NCI-H1436 (cell line): ENCODE measurements at regions not wholly inside any gene's neighbourhood (a gene's known extent, or its start where the extent isn't known, plus 50 kb on each side); places are given as distances from the start of the nearest gene placed in this dataset.

Experiments used
- DNase-seq: peaks from one replicate; lab custom pipeline; 2025; lab: John Stamatoyannopoulos, UW

DNA sequence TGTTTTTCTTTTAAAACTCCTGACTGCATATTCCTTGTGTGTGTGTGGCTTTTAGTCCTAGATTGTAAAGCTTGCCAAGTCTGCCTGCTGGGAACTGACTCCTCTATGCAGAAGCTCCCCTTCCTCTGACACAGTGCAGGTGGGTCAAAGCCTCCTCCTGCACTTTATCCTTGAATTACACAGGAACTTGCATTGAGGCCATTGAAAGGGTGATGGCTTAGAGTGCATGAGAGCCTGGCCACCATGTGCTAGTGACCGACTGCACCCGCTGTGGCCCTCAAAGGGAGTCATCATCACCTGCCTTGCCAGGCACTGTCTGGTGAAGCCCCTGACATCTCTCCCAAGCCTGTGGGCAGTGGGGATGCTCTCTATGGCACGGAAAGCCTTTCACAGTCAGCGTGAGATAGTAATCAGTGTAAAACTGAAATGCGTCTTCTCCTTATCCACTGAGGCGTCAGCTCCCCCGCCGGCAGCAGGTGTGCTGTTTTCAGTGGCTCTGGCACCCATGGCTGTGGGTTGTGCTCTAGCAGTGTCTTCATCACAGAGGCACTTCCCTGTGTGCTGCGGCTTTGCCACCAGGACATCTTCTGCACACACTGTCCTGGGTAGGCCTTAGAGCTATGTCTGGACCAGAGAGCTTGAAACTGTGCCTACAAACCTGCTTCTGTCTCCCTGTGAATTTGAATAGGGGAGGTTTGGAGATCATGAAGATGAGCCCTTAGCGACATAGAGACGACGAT is 87.9 kb downstream of the THBS2 start:
- no peak for DNase-seq

DNA sequence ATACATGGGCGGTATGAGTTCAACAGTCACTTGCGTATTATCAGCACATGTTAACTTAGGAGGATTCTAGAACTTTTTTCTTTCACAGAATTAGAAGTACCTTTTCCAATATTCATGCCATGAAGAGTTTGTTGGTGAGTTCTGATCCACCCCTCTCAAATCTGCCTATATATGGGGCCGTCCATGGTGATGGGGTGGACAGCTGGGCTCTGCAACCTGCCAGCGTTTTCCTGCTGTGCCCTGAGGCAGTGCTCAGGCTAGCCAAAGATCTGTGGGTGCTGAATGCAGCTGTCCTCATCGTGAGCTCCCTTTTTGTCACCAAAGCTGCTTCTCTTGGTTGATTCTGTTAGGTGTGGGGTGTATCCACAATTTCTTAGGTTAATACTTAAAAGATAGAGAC is 88.7 kb downstream of the THBS2 start:
- DNase-seq, result no peak

DNA sequence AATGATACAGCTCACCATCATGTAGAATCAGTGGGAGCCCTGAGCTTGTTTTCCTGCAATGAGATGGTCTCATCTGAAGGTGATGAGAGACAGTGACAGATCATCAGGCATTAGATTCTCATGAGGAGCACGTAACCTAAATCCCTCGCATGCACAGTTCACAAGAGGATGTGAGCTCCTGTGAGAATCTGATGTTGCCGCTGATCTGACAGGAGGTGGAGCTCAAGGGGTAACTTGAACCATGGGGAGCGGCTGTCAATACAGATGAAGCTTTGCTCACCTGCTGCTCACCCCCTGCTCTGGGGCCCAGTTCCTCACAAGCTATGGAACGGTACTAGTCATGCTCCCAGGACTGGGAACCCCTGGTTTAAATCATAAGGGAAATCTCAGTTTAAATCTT is 89.2 kb downstream of the THBS2 start:
- no peak for DNase-seq

DNA sequence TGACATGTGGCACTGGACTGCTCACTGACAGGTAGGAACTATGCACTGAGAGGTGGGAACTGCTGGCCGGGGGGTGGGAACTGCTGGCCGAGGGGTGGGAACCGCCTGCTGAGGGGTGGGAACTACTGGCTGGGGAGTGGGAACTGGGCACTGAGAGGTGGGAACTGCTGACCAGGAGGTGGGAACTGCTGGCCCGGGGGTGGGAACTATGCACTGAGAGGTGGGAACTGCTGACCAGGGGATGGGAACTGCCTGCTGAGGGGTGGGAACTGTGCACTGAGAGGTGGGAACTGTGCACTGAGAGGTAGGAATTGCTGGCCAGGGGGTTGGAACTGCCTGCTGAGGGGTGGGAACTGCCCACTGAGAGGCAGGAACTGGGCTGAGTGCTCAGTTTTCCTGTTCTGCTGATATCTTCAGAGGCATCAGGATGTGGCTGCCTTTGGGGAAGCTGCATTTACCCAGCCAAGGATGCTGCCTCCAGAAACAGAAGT is 90.2 kb downstream of the THBS2 start:
- no peak for DNase-seq

DNA sequence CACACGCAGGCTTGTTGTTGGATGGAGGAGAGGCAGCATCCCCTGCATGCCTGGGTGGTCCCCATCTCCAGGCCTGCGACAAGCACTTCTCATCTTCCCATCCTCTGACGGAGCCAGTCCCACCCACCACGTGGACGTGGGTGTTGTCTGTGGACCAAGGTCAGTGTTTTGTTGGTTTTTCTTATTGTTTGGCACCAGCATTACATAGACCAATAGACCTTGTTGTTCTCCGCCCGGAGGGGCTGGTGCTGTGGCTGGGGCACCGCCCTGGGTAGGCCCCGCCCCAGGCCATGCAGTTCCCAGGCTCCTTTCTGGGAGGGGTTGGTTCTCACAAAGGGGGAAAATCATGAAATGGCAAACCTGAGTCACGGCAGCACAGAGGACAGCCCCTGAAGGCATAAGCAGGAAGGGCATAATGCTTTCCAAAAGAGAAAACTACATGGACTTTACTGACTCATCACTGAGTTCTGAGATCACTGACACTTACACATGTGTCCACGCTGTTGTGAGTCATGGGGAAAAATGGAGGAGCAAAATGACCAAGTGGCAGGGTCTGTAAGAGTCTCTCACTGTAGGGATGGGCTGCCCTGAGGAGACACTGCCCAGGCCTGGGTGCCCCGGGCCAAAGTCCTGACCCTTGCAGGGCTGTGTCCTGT is 90.8 kb downstream of the THBS2 start:
- no peak for DNase-seq

DNA sequence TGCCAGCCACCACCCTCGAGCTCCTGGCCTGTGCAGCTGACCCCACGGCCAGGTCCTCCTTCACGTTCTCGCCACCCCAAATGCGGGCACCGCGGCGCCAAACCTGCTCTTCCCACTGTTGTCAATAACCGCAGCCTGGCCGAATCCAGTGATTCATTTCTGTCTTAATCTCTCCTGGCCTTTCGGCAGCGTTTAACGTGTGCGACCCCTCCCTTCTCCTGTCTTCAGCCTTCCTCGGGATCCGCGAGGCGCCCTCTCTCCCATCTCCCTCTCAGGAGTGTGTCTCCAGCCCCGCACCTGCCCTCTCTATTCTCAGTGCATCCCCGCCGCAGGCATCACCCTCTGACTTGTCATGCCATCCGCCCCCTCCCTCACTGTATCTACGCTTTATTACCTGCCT is 91.4 kb downstream of the THBS2 start:
- no peak for DNase-seq

DNA sequence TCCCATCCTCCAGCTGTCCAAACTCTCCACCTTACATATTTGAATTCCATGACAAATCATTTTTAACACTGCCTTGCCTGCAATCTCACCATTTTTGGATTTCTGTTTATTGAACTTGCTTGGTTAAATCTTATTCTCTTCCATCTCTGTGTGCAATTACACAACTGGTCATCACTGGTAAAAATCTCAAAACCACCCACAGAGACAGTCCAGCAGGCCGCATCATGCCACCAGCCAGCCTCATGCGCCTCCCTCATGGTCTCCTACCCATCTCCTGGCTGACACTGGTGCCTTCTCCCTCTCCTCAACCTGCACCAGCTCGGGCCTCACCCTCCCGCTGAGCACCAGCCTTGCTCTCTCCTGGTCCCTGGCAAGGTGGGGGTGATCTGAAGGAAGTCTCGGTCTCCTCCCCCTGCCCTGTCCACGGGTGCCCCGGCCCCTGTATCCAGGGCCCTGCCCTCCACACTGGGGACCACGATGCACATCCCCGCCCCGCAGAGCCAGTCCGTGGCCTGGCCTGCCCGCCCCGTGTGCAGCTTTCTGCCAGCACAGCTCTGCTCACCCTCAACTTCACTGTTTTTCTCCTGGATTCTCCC is 92.0 kb downstream of the THBS2 start:
- DNase-seq, result no peak

DNA sequence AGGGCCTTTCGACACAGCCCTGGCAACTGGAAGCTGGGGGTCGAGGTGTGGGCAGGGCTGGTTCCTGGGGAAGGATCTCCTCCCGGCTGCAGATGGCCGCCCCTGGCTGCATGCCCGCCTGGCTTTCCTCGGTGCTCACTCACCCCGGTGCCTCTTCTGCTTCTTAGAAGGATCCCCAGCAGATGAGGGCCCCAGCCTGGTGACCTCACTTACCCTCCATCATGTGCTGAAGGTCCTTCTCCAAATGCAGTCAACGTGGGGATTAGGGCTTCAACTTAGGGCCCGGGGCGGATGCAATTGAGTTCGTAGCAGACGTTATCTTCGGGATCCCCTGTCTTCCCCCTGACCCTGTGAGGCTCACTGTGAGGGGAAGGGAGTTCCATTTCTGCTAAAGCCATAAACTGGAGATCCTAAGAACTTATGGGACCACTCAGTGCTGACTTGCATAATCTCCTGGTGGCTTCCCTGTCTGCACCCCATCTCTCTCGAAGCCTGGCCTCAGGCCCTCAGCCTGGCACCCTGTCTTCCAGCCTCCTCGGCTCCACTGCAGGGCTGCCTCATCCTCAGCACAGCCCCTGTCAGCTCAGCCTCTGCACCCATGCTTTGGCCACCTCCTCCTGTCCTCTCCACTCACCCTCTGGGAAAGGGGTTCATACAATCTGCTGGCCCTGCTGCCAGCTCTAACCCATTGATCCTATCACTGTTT is 92.6 kb downstream of the THBS2 start:
- no peak for DNase-seq

DNA sequence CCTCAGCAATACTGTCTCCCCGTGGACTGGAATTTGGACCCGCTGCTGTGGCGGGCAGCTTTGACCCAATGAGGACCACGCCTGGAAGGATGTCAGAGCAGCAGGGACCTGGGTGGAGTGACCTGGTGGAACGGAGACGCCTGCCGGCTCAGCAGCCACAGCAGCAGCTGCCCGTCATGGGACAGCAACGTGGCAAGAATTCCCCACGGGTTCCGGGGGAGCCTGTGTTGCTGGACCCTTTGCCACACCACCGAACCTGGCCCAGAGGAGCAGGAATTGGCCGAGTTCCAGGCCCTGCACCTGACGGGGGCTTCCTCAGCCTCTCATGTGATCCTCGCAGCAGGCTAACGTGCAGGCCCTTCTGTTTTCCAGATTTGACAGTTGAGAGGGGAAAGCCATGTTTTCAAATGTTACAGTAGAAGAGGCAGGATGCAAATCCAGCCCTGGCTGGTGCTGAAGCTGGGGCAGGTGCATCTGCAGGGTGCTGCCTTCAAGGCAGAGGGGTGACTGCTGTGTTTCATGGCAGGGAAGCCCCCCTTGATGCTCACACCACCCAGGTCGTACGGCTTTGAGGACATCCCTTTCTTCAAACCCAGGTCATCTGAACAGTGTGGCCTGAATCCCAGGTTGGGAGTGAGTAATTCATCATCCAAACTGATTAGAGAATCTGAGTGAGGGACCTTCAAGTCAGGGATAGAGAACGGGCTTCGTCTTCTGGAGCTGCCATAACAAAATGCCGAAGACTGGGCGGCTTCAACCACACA is 93.4 kb downstream of the THBS2 start:
- no peak for DNase-seq

DNA sequence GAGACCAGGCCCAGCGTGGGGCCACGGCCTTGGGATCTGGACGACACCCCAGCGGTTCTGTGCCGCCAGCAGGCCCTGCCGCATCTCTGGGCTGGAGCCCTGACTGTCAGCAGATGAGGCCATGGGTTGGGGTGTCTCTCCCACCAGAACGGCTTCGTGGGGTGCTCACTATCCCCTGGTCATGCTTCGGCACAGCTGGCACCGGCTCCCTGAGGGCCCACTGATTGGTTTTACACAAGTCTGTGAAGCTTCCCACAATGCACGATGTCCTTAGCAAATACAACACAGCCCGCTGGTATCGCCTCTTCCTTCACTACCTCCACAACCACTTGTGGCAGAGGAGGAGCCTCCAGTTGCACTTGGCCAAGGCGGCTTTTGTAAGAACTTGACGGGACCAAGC is 94.3 kb downstream of the THBS2 start:
- DNase-seq, result no peak

DNA sequence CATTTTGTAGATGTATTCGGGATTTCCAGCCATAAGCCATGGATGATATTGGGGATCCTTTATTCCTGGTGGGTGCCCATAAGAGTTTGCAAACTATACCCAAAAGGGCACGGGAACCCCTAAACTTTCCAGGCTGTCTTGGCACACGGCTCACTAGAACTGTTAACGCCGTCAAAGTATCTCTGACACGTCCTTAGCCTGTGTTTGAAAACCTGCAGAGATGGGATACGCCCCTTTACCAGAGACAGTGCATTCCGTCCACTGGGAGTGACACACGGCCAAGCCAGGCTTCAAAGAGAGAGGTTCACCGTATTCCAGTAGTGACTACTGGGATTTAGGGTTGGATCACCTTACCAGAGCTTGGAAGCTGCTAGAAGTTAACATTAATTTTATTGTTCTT is 95.0 kb downstream of the THBS2 start:
- no peak for DNase-seq

DNA sequence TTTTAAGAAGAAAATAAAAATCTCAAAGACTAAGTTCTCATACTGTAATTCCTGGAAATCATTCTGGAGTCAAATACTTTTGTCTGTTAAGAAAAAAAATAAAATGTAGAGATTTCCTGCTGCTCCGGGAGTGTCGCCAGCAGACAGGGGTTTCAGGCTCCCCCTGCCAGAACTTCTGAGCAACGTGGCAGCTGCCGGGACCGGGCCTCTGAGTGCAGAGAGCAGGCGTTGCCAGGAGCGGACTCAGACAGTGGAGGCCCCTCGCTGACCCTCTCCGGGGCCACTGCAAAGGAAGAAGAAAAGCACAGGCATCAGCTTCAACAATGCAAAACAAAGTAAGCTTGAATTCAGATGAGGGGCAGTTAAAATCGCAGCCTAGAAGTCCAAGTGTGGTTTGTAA is 95.5 kb downstream of the THBS2 start:
- no peak for DNase-seq

DNA sequence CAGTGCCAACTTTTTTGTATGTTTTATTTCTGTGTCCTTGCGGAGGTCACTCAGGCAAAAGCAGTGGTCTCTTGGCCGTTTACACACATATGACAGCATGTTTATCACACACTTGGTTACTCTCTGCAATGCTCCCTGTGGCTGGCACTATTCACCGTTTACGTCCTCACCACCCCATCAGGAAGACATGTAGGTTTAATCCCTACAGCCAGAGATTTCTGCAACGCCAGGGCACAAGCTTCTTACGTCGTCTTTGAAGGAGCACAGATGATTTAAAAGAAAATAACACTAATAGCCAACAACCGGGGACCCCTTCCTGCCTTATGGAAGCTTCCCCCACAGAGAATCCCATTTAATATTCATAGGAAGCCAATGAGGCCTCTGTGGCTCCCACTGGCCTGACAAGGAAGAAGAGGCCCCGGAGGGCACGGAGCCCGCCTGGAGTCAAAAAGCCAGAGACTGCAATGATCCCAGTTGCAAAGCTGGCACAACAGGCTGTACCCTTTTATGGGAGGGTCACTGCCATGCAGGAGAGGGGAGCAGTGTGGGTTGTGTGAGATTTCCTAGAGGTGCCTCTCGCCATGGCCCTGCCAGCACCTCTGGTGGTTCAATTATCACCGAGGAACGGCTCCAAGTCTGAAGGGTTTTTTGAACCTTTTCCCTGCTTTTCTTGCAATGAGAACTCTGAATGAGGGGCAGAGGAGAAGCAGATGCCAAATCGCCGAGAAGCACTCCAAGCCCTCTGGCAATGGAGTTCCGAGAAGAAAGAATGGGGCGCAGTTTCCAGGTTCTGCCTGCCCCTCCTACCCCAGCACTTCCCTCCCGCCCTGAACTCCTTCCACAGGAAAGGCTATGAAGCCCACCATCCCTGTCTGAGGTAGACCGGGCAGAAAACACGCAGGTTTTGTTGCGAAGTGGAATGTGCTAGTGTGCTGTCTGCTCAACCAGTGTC is 96.2 kb downstream of the THBS2 start:
- no peak for DNase-seq

DNA sequence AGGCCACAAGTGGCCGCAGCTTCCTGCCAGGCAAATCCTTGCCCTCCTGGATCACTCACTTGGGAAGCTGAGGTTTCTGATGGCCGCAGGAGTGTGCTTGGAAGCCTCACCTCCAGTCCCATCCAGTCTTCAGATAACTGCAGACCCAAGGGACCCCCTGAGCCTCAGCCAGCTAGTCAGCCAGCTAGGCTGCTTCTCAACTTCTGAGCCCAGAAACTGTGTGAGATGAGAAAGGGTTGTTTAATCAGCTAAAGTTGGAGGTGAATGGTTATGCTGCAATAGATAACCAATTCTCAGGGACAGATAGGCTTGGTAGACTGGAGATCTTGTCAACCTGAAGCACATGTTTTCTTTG is 96.9 kb downstream of the THBS2 start:
- DNase-seq, result no peak

DNA sequence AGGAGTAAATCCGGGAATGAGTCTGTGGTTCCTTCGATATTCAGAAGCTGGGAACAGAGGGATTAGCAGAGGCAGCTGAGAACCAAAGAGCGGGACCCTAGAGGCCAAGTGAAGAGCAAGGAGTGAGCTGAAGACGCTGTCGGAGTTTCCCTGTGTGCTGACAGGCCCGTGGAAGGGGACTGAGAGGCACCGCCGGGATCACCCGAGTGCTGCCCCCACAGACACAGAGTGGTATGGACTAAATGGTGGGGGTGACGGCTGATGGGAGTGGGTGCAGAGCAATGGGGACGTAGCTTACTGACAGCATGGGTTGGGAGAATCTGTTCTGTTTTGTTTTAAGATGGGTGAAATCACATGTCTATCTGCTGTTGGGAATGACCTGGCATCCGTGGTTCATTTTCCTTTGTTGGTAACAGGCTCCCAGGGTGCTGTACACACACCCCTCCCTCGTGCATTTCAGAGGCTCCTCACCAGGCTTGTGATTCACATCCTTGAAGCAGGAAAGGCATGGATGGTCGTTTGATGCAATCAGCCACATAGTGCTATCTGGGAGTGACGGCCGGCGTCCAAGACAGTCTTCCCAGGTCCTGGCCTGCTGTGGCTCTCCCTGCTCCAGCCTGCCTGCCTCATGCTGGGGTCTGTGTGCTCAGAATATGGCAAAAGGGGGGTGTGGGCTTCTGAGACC is 97.4 kb downstream of the THBS2 start:
- no peak for DNase-seq

DNA sequence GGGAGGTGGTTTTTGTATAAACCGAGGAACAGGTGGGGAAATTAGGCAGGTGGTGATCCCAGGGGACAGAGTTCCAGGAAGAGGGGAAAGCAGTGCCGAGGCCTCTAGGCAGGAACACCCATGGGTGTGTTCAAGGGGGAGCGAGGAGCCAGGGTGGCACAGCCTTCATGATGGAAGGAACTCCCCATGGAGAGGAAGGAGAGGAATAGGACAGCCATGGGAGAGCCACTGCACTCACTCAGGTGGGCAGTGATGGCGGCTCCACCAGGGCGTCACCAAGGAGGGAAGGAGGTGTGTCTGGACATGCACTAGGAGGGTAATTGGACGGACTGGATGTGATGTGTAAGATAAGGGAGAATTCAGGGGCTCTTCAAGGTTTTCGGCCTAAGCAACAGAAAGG is 98.2 kb downstream of the THBS2 start:
- DNase-seq, result no peak

DNA sequence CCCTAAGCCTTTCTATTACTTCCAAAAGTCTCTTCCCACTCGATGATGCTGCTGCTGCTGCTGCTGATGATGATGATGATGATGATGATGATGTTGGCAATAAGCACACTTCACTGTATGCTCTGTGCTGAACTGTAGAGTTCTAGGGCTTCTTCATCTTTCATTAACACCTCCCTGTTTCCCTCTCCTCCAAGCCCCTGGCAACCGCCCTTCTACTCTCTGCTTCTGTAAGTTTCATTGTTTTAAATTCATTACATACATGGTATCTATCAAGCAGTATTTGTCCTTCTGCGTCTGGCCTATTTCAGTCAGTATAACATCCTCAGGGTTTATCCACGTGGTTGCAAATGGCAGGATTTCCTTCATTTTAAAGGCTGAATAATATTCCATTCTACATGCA is 100.2 kb downstream of the THBS2 start:
- DNase-seq, result no peak

DNA sequence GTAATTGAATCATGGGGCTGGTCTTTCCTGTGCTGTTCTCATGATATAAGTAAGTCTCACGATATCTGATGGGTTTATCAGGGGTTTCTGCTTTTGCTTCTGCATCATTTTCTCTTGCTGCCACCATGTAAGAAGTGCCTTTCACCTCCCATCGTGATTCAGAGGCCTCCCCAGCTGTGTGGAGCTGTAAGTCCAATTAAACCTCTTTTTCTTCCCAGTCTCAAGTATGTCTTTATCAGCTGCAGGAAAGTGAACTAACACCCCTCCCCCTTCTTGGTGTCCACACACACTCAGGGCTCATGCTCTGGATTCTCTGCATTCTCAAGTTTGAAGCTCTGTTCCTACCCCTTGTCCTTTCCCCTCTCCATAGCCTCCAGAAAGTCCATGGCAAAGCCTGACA is 107.1 kb downstream of the THBS2 start:
- DNase-seq, result no peak

DNA sequence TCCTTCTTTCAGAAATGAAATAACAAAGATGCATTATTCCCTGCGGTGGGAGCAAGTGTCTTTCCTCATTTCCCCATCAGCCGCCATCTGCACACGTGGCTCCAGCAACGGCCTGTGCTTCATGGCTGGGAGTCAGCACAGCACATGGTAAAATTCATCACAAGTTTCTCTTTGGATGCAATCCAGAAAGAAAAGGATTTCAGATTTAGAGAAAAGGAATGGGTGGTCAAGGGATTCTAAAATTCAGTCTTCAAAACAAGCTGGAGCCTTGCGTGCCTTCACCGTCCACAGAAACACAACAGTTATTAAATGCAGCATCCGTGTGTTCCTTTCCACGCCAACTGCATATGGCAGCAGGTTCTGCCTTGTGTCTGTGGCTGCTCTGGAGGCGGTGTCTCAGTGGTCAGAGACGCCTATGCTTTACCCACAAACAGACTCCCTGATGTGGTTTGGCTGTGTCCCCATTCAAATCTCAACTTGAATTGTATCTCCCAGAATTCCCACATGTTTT is 107.6 kb downstream of the THBS2 start:
- no peak for DNase-seq

DNA sequence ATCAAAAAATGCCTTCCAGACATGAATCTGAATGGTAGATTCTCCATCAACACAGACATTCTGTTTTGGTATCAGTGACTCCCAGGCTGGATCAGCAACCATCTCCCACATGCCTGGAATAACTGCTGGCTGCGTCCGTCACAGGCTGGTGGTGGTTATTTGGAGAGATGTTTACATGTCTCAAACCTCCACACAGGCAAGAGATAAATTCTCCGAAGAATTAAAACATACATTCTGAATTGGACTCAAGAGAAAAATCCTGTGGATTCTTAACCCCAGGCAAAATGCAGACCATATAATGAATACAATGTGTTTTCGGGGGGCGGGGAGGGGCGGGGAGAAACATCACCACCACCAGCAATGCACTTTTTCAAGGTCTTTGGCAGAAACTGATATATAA is 108.2 kb downstream of the THBS2 start:
- no peak for DNase-seq
